ENCODE measurements at regions not wholly inside any gene's neighbourhood (a gene's known extent, or its start where the extent isn't known, plus 50 kb on each side); places are given as distances from the start of the nearest gene placed in this dataset.
"Not testable (repeated sequence)": the region's sequence is repeated elsewhere in the genome, so short reads cannot be mapped to it uniquely, and the experiment has no call there.

- no peak for DNase-seq
These were observed 352.1 kb upstream of the IRAK1BP1 start for GRCh38 chr6:78515271-78515670.

DNA sequence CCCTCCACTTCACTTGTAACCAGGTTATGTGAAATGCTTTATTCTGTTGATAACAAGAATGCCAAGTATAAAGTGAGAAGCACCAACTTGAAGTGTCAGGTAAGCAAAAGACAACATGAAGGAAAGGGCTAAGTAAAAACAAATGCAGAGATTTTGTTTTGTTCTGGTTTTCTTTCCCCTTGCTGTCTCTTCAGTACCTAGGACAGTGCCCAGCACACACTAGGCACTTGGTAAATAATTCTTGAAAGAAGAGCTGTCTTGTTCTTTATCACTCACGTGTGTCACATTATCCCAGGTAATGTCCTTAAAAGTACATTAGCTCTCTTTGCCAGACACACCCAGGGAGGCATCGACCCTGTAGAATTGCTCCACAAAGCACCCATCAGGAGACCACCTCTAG lies 350.0 kb upstream of the IRAK1BP1 start:
- no peak for DNase-seq

- DNase-seq: no peak
These were observed 343.7 kb upstream of the IRAK1BP1 start for GRCh38 chr6:78523622-78524021.

DNA sequence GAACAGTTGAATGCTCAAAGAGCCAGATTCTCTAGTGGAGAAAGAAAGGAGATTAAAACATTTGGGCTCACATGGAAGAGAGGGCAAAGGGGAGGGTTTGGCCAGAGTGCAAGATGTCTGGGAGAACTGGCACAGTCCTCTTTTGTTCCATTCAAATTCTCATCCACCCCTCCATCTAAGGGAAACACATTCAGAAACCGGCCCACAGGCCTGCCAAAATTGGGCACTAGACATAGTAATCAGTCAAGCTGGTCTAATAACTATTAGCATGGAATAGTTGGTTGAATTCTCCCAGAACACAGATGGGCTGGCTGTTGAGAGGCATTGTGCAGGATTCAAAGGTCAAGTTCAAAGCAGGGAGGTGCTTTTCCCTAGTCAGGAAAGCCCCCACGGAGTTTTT lies 341.4 kb upstream of the IRAK1BP1 start:
- DNase-seq: no peak

- no peak for DNase-seq
These were observed 340.9 kb upstream of the IRAK1BP1 start for GRCh38 chr6:78526432-78526831.

DNA sequence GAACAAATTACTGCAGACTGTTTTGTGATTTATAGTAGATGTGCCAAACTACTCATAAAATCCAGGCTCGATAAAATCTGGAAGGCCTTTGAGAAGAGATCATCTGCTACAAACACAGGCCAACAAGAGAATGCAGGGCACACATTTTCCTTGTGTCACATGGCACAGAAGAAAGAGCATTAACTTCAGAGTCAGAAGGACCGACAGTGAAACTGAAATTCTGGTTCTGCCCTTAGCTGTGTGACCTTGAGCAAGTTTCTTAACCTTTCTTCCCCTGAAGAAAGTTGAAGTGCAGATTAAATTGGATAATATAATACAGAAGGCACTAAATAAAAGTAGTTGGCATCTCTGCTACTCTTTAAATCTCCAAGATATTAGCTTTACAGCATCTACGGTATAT lies 338.4 kb upstream of the IRAK1BP1 start:
- no peak for DNase-seq

DNA sequence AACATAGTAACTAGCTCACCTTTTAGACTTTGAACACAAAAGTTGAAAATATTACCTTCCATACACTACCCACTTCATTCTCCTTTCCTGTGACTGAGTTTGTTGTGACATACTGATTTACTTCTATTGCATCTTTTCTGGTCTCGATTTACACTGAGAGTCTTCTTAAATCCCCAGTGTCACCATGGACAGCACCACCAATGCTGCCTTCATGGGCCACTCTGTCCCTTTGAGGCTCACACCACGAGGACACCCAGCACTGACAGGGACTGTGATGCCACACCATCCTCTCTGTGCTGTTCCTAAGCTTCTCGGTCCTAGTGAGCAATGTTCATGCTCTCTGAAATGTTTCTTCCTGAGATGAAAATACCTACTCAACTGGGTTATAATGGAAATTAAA lies 337.1 kb upstream of the IRAK1BP1 start:
- DNase-seq: no peak

- no peak for DNase-seq
These were observed 333.9 kb upstream of the IRAK1BP1 start for GRCh38 chr6:78533426-78533825.

DNA sequence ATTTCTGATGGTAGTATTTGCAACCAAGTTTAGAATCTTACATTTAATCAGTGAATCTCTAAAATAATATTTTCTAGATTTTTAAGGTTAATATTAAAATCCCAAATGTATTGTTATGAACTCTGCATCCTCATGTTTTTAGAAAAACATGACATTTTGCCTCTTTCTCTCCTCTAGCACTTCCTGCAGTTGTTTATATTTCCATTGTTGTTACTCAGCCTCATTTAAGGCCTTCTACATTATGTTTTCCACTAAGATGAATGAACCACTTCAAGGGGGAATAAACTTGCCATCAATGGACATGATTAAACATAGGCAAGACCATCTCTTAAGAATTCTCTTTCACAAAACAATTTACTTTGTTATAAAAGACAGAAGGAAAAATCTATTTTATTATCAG lies 333.5 kb upstream of the IRAK1BP1 start:
- DNase-seq: no peak

DNA sequence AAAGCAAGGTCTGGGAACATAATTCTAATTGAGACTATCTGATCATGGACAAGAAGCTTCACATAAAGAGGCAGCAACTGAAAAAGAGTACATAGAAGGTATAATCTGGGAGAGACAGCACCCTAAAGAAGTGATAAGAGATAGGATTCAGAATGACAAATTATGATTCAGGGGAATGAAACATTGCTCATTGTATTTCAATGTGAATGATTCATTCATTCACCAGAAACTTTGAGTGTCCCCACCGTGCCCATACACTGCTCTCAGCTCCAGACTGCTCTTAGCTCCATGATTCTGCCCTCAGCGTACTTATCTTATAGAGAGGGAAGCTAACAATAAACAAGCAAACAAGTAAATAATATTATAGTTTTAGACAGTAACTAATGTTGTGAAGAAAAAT lies 329.3 kb upstream of the IRAK1BP1 start:
- DNase-seq: no peak

- DNase-seq: not testable (repeated sequence)
These were observed 319.7 kb upstream of the IRAK1BP1 start for GRCh38 chr6:78547636-78548035.

GRCh38 chr6:78551361-78551760 lies 316.0 kb upstream of the IRAK1BP1 start:
- no peak for DNase-seq

- no peak for DNase-seq
These were observed 314.9 kb upstream of the IRAK1BP1 start for GRCh38 chr6:78552435-78552834.

GRCh38 chr6:78554341-78554740 lies 313.0 kb upstream of the IRAK1BP1 start:
- DNase-seq: no peak

GRCh38 chr6:78559056-78559455 lies 308.3 kb upstream of the IRAK1BP1 start:
- no peak for DNase-seq

DNA sequence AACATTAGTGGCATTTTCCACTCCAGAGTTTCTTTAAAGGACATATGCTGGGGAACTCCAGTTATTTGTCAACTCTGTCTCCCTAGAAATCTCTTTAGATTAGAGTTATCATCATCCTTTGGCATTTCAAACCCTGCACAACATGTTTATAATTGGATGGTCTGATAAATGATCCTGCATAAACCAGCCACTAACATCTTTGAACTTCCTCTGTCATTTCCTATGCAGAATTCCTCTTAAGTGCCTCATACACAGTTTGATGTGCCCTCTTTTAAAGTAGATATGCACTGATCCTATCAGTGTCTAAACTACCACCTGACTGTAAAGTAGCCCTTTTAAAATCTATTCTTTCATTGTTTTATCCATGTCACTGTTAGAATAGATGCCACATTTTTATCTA lies 306.3 kb upstream of the IRAK1BP1 start:
- DNase-seq: no peak

DNA sequence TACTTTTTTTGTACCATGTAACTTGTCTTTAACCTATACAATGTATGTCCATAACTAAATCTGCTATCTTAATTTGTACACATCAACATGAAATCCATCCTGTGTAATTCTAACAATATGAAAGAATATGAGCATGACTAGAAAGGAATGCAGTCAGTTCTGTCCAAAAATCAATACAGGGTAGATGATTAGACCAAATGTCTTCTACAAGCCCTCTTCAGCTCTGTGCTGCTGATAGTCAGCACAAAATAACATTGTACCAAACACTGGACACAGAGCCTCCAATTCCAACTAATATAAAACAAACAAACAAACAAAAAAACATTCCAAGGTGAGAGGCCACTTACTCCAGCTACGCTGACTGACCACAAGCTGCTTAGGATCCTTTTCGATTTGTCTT lies 301.4 kb upstream of the IRAK1BP1 start:
- no peak for DNase-seq

GRCh38 chr6:78570044-78570443 lies 297.3 kb upstream of the IRAK1BP1 start:
- no peak for DNase-seq

GRCh38 chr6:78577585-78577984 lies 289.8 kb upstream of the IRAK1BP1 start:
- DNase-seq: no peak

- no peak for DNase-seq
These were observed 288.9 kb upstream of the IRAK1BP1 start for GRCh38 chr6:78578430-78578829.

- no peak for DNase-seq
These were observed 286.4 kb upstream of the IRAK1BP1 start for GRCh38 chr6:78580923-78581322.

DNA sequence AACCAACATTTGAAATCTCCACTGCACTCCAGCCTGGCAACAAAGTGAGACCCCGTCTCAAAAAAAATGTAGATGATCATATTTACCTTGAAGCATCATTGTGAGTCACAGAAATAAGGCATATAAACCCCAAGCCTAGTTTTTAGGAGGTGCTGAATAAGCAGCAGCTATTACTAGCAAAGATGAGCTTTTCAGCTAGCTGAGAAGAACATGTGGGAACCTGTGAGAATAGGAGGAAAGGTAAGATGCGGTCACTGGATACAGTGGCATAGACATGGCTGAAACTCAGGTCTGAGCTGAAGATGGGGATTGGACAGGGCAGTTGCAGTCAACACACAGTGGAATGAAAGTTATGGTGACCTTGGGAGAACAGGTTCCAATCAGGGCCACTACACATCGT lies 284.3 kb upstream of the IRAK1BP1 start:
- no peak for DNase-seq

DNA sequence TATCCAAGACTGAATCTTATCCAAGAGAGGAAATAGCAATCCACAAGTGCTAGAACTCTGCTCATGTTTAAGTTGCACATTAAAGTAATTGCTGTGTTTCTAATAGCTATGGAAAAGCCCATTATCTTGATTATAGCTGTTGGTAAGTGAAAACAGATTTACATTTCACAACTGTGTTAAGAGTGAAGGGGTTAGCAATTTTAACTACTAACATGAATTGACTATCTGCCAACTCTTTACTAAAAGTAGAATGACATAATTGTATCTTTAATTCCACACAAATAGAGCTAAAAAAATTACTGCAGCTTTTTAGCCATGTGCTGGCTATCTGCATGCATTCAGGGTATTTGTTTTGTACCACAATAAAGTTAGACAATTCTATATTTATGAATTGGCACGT lies 277.9 kb upstream of the IRAK1BP1 start:
- no peak for DNase-seq

DNA sequence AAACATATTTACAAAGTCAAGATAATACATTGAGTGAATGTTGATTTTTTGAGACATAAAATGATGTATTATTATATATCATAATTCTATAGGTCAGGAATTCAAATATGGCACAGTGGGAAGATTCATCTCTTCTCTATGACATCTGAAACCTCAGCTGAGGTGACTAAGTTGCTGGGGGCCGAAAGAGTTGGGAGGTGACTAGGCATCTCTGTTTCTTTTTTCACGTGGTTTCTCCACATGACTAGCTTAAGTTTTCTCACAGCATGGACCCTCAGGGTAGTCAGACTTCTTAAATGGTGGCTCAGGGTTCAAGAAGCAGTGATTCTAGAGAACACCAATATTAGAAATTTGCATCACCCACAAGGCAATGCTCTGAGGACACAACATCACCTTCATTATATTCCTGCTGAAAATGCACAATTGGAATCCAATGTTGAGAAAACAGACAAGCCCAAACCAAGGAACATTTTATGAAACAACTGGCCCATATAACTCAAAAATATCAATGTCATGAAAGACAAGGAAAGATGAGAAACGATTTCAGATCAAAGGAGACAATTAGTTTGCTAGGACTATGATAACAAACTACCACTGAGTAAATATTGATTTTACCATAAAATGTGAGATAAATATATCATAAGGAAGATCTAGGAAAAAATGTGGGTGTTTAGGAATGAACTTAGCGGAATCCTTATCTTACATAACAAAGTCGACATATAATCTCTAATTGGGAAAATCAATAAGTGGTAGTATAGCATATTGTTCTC lies 273.3 kb upstream of the IRAK1BP1 start:
- no peak for DNase-seq

GRCh38 chr6:78594668-78595066 lies 272.7 kb upstream of the IRAK1BP1 start:
- no peak for DNase-seq
